ENCODE measurements at regions not wholly inside any gene's neighbourhood (a gene's known extent, or its start where the extent isn't known, plus 50 kb on each side); places are given as distances from the start of the nearest gene placed in this dataset.

- TF ChIP-seq CTCF (conservative IDR thresholded peaks at IDR 0.05; ENCODE audit: low read length) (no peak), EZH2phosphoT487 (IDR thresholded peaks at IDR 0.05; ENCODE audit: borderline replicate concordance, low read depth, low read length) (no peak)
Measured at GRCh38 chr18:40258311-40258710, 1696.7 kb upstream of the PIK3C3 start.
